ENCODE measurements at regions not wholly inside any gene's neighbourhood (a gene's known extent, or its start where the extent isn't known, plus 50 kb on each side); places are given as distances from the start of the nearest gene placed in this dataset.

GRCh38 chr6:65819152-65819551 lies 112.1 kb upstream of the EYS start:
- Histone ChIP-seq H3K27me3 (replicated peaks; ENCODE audit: control insufficient read depth, insufficient read depth, low read length) (no peaks in the 10 kb centered on the region), H3K4me3 (replicated peaks; ENCODE audit: low read depth, low read length) (no peak overlapping the region), H3K36me3 (ENCODE audit: control insufficient read depth, insufficient read depth, low read length) (no peaks in the 10 kb centered on the region)
- TF ChIP-seq CTCF (IDR thresholded peaks at IDR 0.05; ENCODE audit: insufficient read depth, low read length, poor library complexity, severe bottlenecking), result no peak
- no peak for DNase-seq (ENCODE audit: extremely low read depth, insufficient read length)

- no peak for DNase-seq (ENCODE audit: extremely low read depth, insufficient read length)
- H3K36me3 ChIP-seq (ENCODE audit: control insufficient read depth, insufficient read depth, low read length), result no peaks in the 10 kb centered on the region
- no peak overlapping the region for H3K4me3 ChIP-seq (replicated peaks; ENCODE audit: low read depth, low read length)
- no peak for TF ChIP-seq CTCF (IDR thresholded peaks at IDR 0.05; ENCODE audit: insufficient read depth, low read length, poor library complexity, severe bottlenecking)
- no peaks in the 10 kb centered on the region for H3K27me3 ChIP-seq (replicated peaks; ENCODE audit: control insufficient read depth, insufficient read depth, low read length)
Measured at GRCh38 chr6:65818576-65818975, 111.5 kb upstream of the EYS start.

GRCh38 chr6:65816991-65817390 lies 110.0 kb upstream of the EYS start:
- Histone ChIP-seq H3K4me3 (replicated peaks; ENCODE audit: low read depth, low read length) (no peak overlapping the region), H3K27me3 (replicated peaks; ENCODE audit: control insufficient read depth, insufficient read depth, low read length) (no peaks in the 10 kb centered on the region), H3K36me3 (ENCODE audit: control insufficient read depth, insufficient read depth, low read length) (no peaks in the 10 kb centered on the region)
- DNase-seq (ENCODE audit: extremely low read depth, insufficient read length), result no peak
- TF ChIP-seq CTCF (IDR thresholded peaks at IDR 0.05; ENCODE audit: insufficient read depth, low read length, poor library complexity, severe bottlenecking), result no peak

GRCh38 chr6:65814071-65814470 lies 107.0 kb upstream of the EYS start:
- DNase-seq (ENCODE audit: extremely low read depth, insufficient read length), result no peak
- no peak overlapping the region for H3K4me3 ChIP-seq (replicated peaks; ENCODE audit: low read depth, low read length)
- no peaks in the 10 kb centered on the region for H3K27me3 ChIP-seq (replicated peaks; ENCODE audit: control insufficient read depth, insufficient read depth, low read length)
- no peak for TF ChIP-seq CTCF (IDR thresholded peaks at IDR 0.05; ENCODE audit: insufficient read depth, low read length, poor library complexity, severe bottlenecking)
- no peaks in the 10 kb centered on the region for H3K36me3 ChIP-seq (ENCODE audit: control insufficient read depth, insufficient read depth, low read length)

- Histone ChIP-seq H3K4me3 (replicated peaks; ENCODE audit: low read depth, low read length) (no peak overlapping the region), H3K36me3 (ENCODE audit: control insufficient read depth, insufficient read depth, low read length) (no peaks in the 10 kb centered on the region), H3K27me3 (replicated peaks; ENCODE audit: control insufficient read depth, insufficient read depth, low read length) (no peaks in the 10 kb centered on the region)
- DNase-seq (ENCODE audit: extremely low read depth, insufficient read length), result no peak
- TF ChIP-seq CTCF (IDR thresholded peaks at IDR 0.05; ENCODE audit: insufficient read depth, low read length, poor library complexity, severe bottlenecking), result no peak
Measured at GRCh38 chr6:65803186-65803585, 96.2 kb upstream of the EYS start.

- Histone ChIP-seq H3K4me3 (replicated peaks; ENCODE audit: low read depth, low read length) (no peak overlapping the region), H3K27me3 (replicated peaks; ENCODE audit: control insufficient read depth, insufficient read depth, low read length) (no peaks in the 10 kb centered on the region), H3K36me3 (ENCODE audit: control insufficient read depth, insufficient read depth, low read length) (no peaks in the 10 kb centered on the region)
- no peak for TF ChIP-seq CTCF (IDR thresholded peaks at IDR 0.05; ENCODE audit: insufficient read depth, low read length, poor library complexity, severe bottlenecking)
- DNase-seq (ENCODE audit: extremely low read depth, insufficient read length), result no peak
Measured at GRCh38 chr6:65799389-65799788, 92.4 kb upstream of the EYS start.
